GM23338 (cell line): ENCODE measurements at regions not wholly inside any gene's neighbourhood (a gene's known extent, or its start where the extent isn't known, plus 50 kb on each side); places are given as distances from the start of the nearest gene placed in this dataset.

Experiments used
- ATAC-seq: fragments of 200-7000 bp; cut with Tn5 transposase; 3 replicates; pipeline ENCODE4 v1.9.1; 2020
- DNase-seq: peaks from one replicate; pipeline ENCODE4 v3.0.0-alpha.2; 2015; ENCODE audit warnings: low spot score
- H2AFZ ChIP-seq: fragments of 200-600 bp; sonication (generic); 2 replicates; pipeline ENCODE4 v1.8.0; 2016; ENCODE audit warnings: antibody characterized with exemption, mild to moderate bottlenecking, moderate library complexity
- H3F3A ChIP-seq: fragments of 200-600 bp; sonication (generic); replicated peaks from 2 replicates; pipeline ENCODE4 v1.8.0; 2017; ENCODE audit warnings: antibody characterized with exemption, mixed run types, low read depth
- H3K27ac ChIP-seq: fragments of 200-600 bp; sonication (generic); 2 replicates; pipeline ENCODE4 v1.6.1; 2016; ENCODE audit warnings: low read depth
- H3K27me3 ChIP-seq: fragments of 200-600 bp; sonication (generic); 2 replicates; pipeline ENCODE4 v1.8.0; 2016; ENCODE audit warnings: mild to moderate bottlenecking, mixed run types, moderate library complexity; ENCODE audit not compliant: insufficient read depth
- H3K36me3 ChIP-seq: fragments of 200-600 bp; sonication (generic); 2 replicates; pipeline ENCODE4 v1.8.0; 2016; ENCODE audit warnings: mild to moderate bottlenecking; ENCODE audit not compliant: insufficient read depth
- H3K4me1 ChIP-seq: fragments of 200-600 bp; sonication (generic); 2 replicates; pipeline ENCODE4 v1.8.0; 2016; ENCODE audit warnings: mild to moderate bottlenecking, moderate library complexity; ENCODE audit not compliant: insufficient read depth
- H3K4me2 ChIP-seq: fragments of 200-600 bp; sonication (generic); 2 replicates; pipeline ENCODE4 v1.7.1; 2017; ENCODE audit warnings: mixed run types
- H3K4me3 ChIP-seq: fragments of 200-600 bp; sonication (generic); 2 replicates; pipeline ENCODE4 v1.6.1; 2016; ENCODE audit warnings: mixed run types
- H3K79me2 ChIP-seq: fragments of 200-600 bp; sonication (generic); replicated peaks from 2 replicates; pipeline ENCODE4 v1.8.0; 2017; ENCODE audit warnings: mild to moderate bottlenecking; ENCODE audit not compliant: insufficient read depth
- H3K9me2 ChIP-seq: fragments of 200-600 bp; sonication (generic); 2 replicates; pipeline ENCODE4 v1.8.0; 2017; ENCODE audit not compliant: insufficient read depth
- H4K20me1 ChIP-seq: fragments of 200-600 bp; sonication (generic); replicated peaks from 2 replicates; pipeline ENCODE4 v1.8.0; 2017; ENCODE audit warnings: mild to moderate bottlenecking; ENCODE audit not compliant: insufficient read depth
- H3K27ac Mint-ChIP-seq: 2 replicates; pipeline ENCODE4 v1.8.0; 2020; ENCODE audit warnings: inconsistent platforms, mild to moderate bottlenecking, moderate library complexity, mixed read lengths
- H3K27me3 Mint-ChIP-seq: 3 replicates; pipeline ENCODE4 v1.8.0; 2022; ENCODE audit warnings: low read depth, mild to moderate bottlenecking, moderate library complexity, mixed read lengths, inconsistent platforms; ENCODE audit not compliant: insufficient read depth, poor library complexity
- H3K36me3 Mint-ChIP-seq: 3 replicates; pipeline ENCODE4 v1.8.0; 2021; ENCODE audit warnings: low read depth, mild to moderate bottlenecking, inconsistent platforms, moderate library complexity, mixed read lengths
- H3K4me1 Mint-ChIP-seq: 3 replicates; pipeline ENCODE4 v1.8.0; 2020; ENCODE audit warnings: mild to moderate bottlenecking, inconsistent platforms, mixed read lengths
- H3K4me3 Mint-ChIP-seq: 3 replicates; pipeline ENCODE4 v1.8.0; 2021; ENCODE audit warnings: moderate library complexity, mild to moderate bottlenecking, inconsistent platforms, mixed read lengths
- H3K9me3 Mint-ChIP-seq: 3 replicates; pipeline ENCODE4 v1.8.0; 2020; ENCODE audit warnings: moderate library complexity, mild to moderate bottlenecking, inconsistent platforms, mixed read lengths
- EZH2 ChIP-seq: fragments of 200-600 bp; sonication (generic); IDR thresholded peaks from one replicate; pipeline ENCODE4 v1.8.0; 2017; ENCODE audit warnings: antibody characterized with exemption, mild to moderate bottlenecking, low read depth; ENCODE audit not compliant: unreplicated experiment
- EZH2phosphoT487 ChIP-seq: fragments of 200-600 bp; sonication (generic); IDR thresholded peaks from one replicate; pipeline ENCODE4 v1.8.1; 2018; ENCODE audit warnings: antibody characterized with exemption; ENCODE audit not compliant: unreplicated experiment
- JUNB ChIP-seq: IDR thresholded peaks from one replicate; pipeline ENCODE4 v1.6.1; 2016; ENCODE audit warnings: antibody characterized with exemption; ENCODE audit not compliant: unreplicated experiment
- POLR2AphosphoS5 ChIP-seq: IDR thresholded peaks from 2 replicates; pipeline ENCODE4 v1.6.1; 2016; ENCODE audit warnings: antibody characterized with exemption, low read depth
- ZNF114 ChIP-seq: fragments of 250-450 bp; sonication (Bioruptor Pico); IDR thresholded peaks from 2 replicates; pipeline ENCODE4 v1.5.0; 2020; ENCODE audit warnings: mild to moderate bottlenecking, moderate library complexity
- TF ChIP-seq, protein P1 (sequence below), 2 experiments: fragments of 200-600 bp in 1 of 2; sonication (generic) in 1 of 2; conservative IDR thresholded peaks; 2 replicates each; pipeline versions ENCODE4 v1.5.1 to v1.6.1; 2016 to 2017; ENCODE audit warnings: antibody characterized with exemption in 2 of 2, low read depth in 2 of 2, mild to moderate bottlenecking in 2 of 2, moderate library complexity in 1 of 2
- TF ChIP-seq, protein P2 (sequence below): IDR thresholded peaks from one replicate; pipeline ENCODE4 v1.6.1; 2018; ENCODE audit warnings: antibody characterized with exemption; ENCODE audit not compliant: unreplicated experiment
- TF ChIP-seq, protein P3 (sequence below): fragments of 250-450 bp; sonication (Bioruptor Pico); IDR thresholded peaks from 2 replicates; pipeline ENCODE4 v1.5.0; 2020; ENCODE audit warnings: mild to moderate bottlenecking, moderate library complexity
- TF ChIP-seq, protein P4 (sequence below): IDR thresholded peaks from 2 replicates; pipeline ENCODE4 v1.6.1; 2016; ENCODE audit warnings: antibody characterized with exemption

DNA sequence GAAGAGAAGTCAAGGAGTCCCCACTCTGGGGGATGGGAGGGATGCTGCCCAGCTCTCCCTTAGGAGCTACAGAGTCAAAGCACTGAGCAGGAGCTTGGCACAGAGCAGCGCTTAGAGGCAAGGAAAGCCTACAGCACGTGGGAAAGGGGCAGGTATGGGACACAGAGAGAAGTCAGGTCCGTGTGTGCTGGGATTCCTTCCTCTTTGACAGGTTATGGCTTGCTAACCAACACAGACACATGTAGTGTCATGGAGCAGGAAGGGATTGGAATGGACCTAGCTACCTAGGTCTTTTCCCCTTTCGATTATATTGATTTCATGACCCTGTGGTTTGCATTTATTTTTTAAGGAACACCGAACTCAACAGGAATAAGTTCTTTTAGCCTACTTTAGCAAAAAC, 208.5 kb upstream of the TUT7 start (continued):
- TF ChIP-seq, protein P1, sequence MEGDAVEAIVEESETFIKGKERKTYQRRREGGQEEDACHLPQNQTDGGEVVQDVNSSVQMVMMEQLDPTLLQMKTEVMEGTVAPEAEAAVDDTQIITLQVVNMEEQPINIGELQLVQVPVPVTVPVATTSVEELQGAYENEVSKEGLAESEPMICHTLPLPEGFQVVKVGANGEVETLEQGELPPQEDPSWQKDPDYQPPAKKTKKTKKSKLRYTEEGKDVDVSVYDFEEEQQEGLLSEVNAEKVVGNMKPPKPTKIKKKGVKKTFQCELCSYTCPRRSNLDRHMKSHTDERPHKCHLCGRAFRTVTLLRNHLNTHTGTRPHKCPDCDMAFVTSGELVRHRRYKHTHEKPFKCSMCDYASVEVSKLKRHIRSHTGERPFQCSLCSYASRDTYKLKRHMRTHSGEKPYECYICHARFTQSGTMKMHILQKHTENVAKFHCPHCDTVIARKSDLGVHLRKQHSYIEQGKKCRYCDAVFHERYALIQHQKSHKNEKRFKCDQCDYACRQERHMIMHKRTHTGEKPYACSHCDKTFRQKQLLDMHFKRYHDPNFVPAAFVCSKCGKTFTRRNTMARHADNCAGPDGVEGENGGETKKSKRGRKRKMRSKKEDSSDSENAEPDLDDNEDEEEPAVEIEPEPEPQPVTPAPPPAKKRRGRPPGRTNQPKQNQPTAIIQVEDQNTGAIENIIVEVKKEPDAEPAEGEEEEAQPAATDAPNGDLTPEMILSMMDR (conservative IDR thresholded peaks at IDR 0.05; ENCODE audit: low read depth in 2 of 2): no peak
- TF ChIP-seq, protein P2, sequence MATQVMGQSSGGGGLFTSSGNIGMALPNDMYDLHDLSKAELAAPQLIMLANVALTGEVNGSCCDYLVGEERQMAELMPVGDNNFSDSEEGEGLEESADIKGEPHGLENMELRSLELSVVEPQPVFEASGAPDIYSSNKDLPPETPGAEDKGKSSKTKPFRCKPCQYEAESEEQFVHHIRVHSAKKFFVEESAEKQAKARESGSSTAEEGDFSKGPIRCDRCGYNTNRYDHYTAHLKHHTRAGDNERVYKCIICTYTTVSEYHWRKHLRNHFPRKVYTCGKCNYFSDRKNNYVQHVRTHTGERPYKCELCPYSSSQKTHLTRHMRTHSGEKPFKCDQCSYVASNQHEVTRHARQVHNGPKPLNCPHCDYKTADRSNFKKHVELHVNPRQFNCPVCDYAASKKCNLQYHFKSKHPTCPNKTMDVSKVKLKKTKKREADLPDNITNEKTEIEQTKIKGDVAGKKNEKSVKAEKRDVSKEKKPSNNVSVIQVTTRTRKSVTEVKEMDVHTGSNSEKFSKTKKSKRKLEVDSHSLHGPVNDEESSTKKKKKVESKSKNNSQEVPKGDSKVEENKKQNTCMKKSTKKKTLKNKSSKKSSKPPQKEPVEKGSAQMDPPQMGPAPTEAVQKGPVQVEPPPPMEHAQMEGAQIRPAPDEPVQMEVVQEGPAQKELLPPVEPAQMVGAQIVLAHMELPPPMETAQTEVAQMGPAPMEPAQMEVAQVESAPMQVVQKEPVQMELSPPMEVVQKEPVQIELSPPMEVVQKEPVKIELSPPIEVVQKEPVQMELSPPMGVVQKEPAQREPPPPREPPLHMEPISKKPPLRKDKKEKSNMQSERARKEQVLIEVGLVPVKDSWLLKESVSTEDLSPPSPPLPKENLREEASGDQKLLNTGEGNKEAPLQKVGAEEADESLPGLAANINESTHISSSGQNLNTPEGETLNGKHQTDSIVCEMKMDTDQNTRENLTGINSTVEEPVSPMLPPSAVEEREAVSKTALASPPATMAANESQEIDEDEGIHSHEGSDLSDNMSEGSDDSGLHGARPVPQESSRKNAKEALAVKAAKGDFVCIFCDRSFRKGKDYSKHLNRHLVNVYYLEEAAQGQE: no peak
- TF ChIP-seq EZH2: no peak

DNA sequence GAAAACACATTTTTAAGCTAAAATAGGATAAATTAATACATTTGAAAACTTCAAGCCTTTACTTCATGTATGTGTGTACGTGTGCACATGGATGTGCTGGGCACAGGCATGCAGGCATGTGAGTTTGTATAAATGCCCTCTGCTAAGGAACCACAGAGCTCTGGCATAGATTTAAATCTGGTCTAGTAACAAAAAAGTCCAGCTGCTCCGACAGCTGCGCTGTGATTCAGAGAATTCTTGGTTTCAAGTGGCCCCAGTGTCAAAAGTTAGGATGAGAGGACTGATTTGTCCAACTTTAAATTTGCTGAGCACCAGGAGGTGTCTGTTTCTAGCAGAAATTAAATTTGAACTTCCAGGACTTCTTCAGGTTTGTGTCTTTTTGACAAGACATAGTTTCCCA, 203.7 kb upstream of the TUT7 start:
- no peaks in the 10 kb centered on the region for H3K36me3 Mint-ChIP-seq
- TF ChIP-seq, protein P1 (conservative IDR thresholded peaks at IDR 0.05; ENCODE audit: low read depth in 2 of 2): no peak
- TF ChIP-seq, protein P3, sequence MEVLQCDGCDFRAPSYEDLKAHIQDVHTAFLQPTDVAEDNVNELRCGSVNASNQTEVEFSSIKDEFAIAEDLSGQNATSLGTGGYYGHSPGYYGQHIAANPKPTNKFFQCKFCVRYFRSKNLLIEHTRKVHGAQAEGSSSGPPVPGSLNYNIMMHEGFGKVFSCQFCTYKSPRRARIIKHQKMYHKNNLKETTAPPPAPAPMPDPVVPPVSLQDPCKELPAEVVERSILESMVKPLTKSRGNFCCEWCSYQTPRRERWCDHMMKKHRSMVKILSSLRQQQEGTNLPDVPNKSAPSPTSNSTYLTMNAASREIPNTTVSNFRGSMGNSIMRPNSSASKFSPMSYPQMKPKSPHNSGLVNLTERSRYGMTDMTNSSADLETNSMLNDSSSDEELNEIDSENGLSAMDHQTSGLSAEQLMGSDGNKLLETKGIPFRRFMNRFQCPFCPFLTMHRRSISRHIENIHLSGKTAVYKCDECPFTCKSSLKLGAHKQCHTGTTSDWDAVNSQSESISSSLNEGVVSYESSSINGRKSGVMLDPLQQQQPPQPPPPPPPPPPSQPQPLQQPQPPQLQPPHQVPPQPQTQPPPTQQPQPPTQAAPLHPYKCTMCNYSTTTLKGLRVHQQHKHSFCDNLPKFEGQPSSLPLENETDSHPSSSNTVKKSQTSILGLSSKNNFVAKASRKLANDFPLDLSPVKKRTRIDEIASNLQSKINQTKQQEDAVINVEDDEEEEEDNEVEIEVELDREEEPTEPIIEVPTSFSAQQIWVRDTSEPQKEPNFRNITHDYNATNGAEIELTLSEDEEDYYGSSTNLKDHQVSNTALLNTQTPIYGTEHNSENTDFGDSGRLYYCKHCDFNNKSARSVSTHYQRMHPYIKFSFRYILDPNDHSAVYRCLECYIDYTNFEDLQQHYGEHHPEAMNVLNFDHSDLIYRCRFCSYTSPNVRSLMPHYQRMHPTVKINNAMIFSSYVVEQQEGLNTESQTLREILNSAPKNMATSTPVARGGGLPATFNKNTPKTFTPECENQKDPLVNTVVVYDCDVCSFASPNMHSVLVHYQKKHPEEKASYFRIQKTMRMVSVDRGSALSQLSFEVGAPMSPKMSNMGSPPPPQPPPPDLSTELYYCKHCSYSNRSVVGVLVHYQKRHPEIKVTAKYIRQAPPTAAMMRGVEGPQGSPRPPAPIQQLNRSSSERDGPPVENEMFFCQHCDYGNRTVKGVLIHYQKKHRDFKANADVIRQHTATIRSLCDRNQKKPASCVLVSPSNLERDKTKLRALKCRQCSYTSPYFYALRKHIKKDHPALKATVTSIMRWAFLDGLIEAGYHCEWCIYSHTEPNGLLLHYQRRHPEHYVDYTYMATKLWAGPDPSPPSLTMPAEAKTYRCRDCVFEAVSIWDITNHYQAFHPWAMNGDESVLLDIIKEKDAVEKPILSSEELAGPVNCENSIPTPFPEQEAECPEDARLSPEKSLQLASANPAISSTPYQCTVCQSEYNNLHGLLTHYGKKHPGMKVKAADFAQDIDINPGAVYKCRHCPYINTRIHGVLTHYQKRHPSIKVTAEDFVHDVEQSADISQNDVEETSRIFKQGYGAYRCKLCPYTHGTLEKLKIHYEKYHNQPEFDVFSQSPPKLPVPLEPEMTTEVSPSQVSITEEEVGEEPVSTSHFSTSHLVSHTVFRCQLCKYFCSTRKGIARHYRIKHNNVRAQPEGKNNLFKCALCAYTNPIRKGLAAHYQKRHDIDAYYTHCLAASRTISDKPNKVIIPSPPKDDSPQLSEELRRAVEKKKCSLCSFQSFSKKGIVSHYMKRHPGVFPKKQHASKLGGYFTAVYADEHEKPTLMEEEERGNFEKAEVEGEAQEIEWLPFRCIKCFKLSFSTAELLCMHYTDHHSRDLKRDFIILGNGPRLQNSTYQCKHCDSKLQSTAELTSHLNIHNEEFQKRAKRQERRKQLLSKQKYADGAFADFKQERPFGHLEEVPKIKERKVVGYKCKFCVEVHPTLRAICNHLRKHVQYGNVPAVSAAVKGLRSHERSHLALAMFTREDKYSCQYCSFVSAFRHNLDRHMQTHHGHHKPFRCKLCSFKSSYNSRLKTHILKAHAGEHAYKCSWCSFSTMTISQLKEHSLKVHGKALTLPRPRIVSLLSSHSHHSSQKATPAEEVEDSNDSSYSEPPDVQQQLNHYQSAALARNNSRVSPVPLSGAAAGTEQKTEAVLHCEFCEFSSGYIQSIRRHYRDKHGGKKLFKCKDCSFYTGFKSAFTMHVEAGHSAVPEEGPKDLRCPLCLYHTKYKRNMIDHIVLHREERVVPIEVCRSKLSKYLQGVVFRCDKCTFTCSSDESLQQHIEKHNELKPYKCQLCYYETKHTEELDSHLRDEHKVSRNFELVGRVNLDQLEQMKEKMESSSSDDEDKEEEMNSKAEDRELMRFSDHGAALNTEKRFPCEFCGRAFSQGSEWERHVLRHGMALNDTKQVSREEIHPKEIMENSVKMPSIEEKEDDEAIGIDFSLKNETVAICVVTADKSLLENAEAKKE (CRISPR knock-in tag): no peak
- TF ChIP-seq POLR2AphosphoS5: no peak
- TF ChIP-seq EZH2: no peak
- no peak for TF ChIP-seq EZH2phosphoT487
- no peak for TF ChIP-seq ZNF114
- no peak for TF ChIP-seq JUNB
- TF ChIP-seq, protein P4, sequence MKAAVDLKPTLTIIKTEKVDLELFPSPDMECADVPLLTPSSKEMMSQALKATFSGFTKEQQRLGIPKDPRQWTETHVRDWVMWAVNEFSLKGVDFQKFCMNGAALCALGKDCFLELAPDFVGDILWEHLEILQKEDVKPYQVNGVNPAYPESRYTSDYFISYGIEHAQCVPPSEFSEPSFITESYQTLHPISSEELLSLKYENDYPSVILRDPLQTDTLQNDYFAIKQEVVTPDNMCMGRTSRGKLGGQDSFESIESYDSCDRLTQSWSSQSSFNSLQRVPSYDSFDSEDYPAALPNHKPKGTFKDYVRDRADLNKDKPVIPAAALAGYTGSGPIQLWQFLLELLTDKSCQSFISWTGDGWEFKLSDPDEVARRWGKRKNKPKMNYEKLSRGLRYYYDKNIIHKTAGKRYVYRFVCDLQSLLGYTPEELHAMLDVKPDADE: no peak

More for the DNA sequence above, 203.7 kb upstream of the TUT7 start:
- Histone ChIP-seq H3F3A (no peaks in the 10 kb centered on the region), H3K4me2 (no peak overlapping the region), H3K4me1 (0 out of 2 replicates have a peak, but pooled peaks cover 3% of the 10 kb centered on the region), H3K79me2 (no peaks in the 10 kb centered on the region), H3K27ac (no peak overlapping the region), H3K4me3 (no peak overlapping the region), H4K20me1 (no peaks in the 10 kb centered on the region), H3K9me2 (0 out of 2 replicates have a peak, but pooled peaks cover 6% of the 10 kb centered on the region), H3K36me3 (no peaks in the 10 kb centered on the region), H3K27me3 (no peaks in the 10 kb centered on the region), H2AFZ (no peak overlapping the region)
- Mint-ChIP-seq H3K4me1 (peaks cover 4% of the 10 kb centered on the region; the same call in 2 of the 3 replicates), H3K4me3 (no peak overlapping the region), H3K27me3 (peaks cover 2% of the 10 kb centered on the region), H3K9me3 (no peaks in the 10 kb centered on the region), H3K27ac (no peak overlapping the region)
- DNase-seq (no peak), ATAC-seq (no peak)
